ENCODE measurements at regions not wholly inside any gene's neighbourhood (a gene's known extent, or its start where the extent isn't known, plus 50 kb on each side); places are given as distances from the start of the nearest gene placed in this dataset.

DNA sequence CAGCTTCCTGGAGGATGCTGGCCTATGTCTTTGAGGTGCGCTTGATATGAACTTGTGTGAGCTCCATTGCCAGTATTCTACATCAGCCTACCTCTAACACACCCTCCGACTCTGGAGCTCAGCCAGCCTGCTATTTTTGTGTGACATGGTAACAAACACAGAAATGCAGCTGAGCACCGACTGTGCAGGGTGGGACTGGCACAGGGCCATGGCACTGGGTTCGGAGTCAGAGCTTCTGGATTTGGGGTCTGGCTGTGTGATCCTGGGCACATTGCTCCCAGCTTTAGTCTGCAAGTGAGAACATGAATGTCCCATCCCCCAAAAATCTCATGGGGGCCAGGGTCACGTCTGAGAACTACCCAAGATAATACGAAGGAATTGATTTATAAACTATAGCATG is 257.2 kb upstream of the CTBP2 start:
- TF ChIP-seq, protein P1, sequence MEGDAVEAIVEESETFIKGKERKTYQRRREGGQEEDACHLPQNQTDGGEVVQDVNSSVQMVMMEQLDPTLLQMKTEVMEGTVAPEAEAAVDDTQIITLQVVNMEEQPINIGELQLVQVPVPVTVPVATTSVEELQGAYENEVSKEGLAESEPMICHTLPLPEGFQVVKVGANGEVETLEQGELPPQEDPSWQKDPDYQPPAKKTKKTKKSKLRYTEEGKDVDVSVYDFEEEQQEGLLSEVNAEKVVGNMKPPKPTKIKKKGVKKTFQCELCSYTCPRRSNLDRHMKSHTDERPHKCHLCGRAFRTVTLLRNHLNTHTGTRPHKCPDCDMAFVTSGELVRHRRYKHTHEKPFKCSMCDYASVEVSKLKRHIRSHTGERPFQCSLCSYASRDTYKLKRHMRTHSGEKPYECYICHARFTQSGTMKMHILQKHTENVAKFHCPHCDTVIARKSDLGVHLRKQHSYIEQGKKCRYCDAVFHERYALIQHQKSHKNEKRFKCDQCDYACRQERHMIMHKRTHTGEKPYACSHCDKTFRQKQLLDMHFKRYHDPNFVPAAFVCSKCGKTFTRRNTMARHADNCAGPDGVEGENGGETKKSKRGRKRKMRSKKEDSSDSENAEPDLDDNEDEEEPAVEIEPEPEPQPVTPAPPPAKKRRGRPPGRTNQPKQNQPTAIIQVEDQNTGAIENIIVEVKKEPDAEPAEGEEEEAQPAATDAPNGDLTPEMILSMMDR (IDR thresholded peaks at IDR 0.05): no peak
- no peak for TF ChIP-seq EP300 (IDR thresholded peaks at IDR 0.05; ENCODE audit: low read depth)
- TF ChIP-seq POLR2A (IDR thresholded peaks at IDR 0.05): no peak
